ENCODE measurements at regions not wholly inside any gene's neighbourhood (a gene's known extent, or its start where the extent isn't known, plus 50 kb on each side); places are given as distances from the start of the nearest gene placed in this dataset.
"Not testable (repeated sequence)": the region's sequence is repeated elsewhere in the genome, so short reads cannot be mapped to it uniquely, and the experiment has no call there.

DNA sequence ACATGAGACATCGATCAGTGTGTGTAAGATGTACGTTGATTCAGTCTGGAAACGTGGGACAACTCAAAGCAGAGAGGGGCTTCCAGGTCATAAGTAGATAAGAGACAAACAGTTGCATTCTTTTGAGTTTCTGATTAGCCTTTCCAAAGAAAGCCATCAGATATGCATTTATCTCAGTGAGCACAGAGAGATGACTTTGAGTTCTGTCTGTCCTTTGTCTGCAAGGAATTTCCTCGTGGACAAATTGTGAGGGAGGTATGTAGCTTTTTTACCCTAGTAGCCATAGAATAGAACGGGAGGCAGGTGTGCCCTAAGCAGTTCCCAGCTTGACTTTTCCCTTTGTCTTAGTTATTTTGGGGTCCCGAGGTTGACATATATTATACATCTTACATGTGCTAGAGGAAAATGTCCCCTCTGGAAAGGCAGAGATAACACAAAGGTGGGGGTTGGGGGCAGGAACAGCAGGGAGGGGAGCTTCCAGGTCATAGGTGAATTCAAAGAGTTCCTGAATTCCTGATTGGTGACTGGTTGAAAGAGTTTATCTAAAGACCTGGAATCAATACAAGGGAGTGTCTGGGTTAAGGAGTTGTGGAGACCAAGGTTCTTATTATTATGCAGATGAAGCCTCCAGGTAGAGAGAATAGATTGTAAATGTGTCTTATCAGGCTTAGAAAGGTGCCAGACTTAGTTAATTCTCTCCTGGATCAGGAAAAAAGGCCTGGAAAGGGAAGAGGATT lies 237.0 kb downstream of the NFATC2 start:
- no peak for DNase-seq (ENCODE audit: low spot score)

DNA sequence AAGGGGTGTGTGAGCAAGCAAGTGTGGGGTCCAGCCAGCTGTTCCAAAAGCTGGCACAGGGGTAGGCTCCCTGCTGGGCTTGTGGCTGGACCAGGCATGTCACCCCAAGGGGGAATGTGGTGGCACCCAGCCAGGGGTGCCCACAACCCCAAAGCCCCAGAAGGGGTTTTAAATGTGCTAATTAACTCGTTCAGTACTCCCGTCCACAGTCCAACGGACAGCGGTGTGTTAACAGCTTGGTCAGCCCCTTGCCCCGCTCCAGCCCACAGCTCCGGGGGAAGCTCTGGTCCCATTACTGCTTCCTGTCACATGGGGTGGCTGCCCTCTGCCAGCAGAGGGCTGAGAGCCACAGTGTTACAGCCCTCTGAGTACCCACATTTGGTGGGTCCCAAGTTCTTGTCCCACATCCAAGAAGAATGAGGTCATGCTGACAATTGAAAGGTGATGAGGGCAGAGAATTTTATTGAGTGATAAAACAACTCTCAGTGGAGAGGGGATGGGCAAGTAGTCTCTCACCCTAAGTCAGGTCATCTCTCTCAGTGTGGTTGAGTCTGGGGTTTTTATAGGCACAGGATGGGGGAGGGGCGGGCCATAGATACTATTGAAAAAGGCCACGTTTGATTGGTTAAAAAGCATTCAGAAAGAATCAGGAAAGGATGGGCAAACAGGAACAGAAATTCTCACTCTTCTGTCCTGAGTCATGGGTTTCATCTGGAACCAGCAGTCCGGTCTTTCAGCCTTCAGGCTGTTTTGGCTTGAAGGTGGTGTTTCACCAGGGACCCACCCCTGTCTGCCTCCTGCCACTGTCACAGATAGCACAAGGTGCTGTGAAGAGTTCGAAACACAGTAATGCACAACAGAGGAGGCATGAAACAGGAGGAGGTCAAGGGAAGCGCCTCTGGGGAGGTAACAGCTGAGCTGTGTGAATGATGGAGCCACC lies 238.5 kb downstream of the NFATC2 start:
- no peak for DNase-seq (ENCODE audit: low spot score)

DNA sequence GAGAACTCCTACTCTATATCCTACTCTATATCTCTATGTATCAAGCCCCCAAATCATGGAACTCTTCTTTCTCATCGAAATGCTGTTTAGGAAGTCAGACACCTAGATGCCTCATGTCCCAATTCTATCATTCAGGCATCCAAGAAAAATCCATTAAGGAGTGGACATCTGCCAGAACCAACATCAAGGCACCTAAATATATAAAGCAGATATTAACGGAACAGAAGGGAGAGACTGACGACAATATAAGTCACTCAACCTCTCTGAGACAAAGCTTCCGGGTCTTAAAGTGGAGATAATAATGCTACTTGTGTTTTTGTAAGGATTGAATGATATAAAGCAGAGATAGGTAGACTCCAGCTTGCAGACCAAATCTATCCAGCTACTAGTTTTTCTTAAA lies 241.5 kb downstream of the NFATC2 start:
- DNase-seq (ENCODE audit: low spot score) = no peak

DNA sequence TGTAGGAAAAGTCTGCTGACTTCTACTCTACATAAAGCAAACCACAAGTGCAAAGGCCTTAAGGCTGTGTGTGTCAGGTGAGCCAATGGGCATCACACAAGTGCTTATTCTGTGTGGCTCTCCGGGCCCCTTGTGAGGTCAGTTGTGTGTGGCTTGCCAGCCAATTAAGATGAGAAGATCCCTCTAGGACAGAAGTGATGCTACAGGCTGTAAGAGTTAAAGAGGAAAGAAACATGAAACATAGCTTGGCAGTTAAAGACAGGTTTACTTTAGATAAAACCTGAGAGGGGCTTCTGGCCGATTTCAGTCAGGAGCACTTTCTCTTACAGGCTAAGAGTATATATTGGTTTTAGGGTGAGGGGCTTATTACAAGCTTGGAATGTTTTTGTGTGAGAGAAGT lies 242.4 kb downstream of the NFATC2 start:
- no peak for DNase-seq (ENCODE audit: low spot score)

DNA sequence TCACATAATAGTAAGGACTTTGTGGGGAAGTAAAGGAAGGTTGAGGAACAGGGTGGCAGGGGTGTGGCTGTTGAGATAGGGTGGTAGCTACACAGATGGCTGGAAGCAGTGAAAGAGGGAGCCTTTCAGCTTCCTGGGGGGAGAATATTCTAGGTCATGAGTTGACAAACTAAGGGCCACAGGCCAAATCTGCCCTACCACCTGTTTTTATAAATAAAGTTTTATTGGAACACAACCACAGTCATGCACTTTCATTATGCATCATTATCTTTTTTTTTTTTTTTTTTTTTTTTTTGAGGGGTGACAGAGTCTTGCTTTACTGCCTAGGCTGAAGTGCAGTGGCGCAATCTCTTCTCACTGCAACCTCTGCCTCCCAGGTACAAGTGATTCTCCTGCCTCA lies 243.1 kb downstream of the NFATC2 start:
- no peak for DNase-seq (ENCODE audit: low spot score)

DNA sequence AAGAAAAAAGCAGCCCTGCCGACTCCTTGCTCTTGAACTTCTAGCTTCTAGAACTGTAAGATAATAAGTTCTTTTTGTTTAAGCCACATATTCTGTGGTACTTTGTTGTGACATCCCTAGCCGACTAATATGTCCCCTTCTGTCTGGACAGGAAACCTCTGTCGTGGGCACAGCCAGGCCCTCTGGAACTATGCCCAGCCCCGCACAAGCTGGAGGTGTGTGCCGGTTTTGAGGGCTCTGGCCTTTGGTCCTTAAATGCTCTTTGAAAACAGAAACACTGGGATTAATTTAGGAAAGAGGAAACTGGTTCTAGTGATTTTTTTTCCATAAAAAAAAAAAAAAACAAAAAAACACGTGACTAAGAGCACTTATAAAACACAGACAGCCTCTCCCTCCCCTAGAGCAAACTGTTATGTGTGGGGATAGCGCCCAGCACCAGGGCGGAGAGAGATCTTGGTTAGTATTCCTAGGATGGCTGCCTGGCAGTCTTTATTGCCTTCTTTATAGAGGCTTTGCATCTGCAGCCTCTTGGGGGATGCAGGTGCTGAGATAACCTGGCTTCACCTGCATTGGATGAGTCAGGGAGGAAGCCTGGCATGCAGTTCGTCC lies 244.3 kb downstream of the NFATC2 start:
- DNase-seq (ENCODE audit: low spot score) = no peak

DNA sequence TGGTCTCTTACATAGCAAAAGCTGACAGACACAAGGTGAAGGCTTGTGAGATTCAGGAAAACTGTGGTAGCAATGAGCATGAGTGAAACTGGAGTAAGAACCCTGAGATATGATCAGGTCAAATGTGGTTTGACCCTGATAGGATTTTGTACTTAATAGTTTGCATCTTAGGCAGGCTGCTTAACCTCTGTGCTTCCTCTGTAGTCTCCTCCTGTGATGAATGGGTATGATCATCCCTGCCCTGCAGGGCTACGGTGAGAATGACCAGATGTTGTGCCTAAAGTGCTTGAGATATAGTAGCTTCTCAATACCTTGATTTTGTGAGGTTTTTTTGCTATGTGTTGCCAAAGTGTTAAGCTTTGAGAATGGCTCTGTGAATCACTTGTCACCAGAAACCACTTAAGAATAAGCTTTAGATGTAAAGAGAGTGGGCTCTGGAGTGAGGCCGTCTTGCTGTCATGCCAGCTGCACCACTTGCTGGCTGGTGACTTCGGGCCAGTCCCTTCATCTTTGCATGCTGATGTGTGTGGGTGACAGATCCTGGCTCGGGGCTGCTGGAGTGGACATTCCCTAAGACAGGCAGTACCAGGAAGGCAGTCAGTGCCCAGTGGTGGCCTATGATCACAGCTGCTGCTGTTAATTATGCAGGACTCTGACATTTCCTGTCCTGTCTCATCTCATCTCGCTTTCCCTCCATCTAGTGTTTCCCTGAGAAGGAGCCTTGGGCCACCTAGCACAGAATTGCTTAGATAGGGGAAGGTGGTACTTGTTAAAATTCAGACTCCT lies 254.7 kb downstream of the NFATC2 start:
- no peak for DNase-seq (ENCODE audit: low spot score)

DNA sequence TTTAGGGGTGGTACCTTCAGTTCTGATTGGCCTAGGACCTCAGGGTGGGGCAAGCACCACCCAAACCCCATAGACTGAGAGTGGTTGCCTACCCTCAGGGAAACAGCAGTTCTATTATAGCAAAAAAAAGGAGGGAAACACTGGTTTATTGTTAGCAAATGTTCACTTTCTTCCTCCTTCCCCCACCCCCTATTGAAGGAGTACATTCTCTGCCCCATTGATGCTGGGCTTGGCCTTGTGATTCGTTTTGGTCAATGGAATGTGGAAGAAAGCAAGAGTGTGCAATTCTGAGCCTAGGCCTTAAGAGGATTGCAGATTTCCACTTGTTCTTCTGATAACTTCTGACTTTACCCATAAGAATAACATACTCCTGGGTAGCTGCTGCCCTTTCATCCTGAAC lies 255.8 kb downstream of the NFATC2 start:
- DNase-seq (ENCODE audit: low spot score) = no peak

DNA sequence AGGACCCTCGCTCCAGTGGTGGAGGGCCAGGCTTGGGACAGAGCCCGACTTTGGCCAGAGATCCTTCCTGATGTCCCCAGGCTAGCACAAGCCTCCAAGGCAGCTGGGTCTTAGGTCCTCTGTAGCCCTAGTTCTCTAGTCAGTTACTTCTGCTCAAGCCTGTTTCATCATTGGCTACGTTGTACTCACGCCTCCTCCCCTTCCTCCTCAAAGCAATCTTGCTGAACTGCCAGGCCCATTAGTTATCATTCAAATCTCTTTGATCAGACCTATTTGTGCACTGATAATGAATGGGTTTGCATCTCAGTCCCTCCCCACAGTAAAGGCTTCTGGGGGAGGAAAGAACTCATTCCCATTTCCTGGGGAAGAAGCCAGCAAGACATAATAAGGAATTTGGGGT lies 256.8 kb downstream of the NFATC2 start:
- no peak for DNase-seq (ENCODE audit: low spot score)

DNA sequence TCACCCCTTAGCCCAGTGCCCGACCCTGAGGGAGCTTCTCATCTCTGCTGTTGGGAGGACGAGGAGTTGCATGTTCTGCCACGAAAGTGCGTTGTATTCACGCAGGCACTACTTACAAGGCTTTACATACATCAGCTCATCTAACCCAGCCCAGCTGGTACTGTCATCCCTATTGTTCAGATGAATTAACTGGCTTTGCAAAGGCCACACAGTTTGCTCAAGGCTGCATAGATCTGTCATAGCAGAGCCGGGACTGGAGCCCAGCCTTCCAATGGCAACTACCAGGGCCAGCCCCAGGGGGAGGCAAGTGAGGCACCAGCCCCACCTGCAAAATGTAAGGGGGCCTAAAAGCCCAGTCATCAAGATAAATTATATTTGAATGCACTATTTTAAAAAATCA lies 257.6 kb downstream of the NFATC2 start:
- DNase-seq (ENCODE audit: low spot score) = no peak

DNA sequence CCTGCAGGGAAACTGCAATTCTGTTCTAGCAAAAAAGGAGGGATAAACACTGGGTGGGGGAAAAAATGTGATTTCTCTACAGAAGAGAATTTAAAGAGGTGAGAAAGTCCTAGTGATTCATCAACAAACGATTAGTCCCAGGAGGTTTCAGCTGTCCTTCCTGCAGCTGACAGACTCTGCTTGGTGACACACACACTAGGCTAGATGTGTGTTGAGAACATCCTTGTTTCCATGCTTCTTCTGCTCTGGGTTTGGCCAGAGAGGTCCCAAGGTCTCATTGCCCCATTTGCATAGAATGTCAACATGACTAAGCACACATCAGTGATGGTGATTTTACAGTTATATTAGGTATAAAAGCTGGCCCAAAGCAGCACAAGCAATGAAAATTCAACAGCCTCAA lies 258.3 kb downstream of the NFATC2 start:
- no peak for DNase-seq (ENCODE audit: low spot score)

DNA sequence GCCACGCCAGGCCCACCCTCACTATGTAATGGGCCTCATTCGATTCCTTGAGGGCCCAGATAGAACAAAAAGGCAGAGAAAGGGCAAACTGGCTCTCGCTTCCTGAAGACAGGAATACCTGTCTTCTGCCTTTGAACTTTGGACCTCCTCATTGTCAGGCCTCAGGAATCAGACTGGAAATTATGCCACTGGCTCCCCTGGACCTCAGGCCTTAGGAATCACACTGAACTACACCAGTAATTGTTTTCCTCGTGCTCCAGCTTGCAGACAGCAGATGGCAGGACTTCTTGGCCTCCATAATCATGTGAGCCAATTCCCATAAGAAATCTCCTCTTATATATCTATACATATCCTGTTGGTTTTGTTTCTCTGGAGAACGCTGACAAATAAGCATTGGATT lies 258.6 kb upstream of the KCNG1 start:
- DNase-seq (ENCODE audit: low spot score) = no peak

DNA sequence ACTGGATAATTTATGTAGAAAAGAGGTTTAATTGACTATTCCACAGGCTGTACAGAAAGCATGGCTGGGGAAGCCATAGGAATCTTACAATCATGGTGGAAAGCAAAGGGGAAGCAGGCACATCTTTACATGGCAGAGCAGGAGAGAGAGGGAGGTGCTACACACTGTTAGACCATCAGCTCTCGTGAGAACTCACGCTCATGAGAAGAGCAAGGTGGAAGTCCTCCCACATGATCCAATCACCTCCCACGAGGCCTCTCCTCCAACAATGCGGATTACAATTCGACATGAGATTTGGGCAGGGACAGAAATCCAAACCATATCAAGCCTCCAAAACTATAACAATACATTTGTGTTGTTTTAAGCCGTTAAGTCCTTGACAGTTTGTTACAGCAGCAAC lies 257.1 kb upstream of the KCNG1 start:
- no peak for DNase-seq (ENCODE audit: low spot score)

DNA sequence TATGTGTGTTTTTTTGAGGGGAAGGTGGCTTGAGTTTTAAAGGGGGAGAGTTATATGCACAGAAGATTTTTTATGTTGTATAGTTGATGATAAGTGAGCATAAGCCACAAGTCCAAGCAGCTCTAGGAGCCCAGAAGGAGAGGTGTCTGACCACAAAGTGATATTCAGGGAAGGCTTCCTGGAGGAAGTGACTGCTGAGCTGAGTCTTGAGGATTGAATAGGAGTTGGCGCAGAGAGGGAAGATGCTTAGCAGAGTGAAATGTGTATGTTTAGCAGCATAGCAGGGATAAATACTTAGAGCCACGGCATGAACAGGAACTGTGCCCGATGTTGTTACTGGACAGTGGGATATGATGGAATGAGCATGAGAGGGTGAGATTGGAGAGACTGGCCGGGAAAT lies 255.1 kb upstream of the KCNG1 start:
- DNase-seq (ENCODE audit: low spot score) = no peak

DNA sequence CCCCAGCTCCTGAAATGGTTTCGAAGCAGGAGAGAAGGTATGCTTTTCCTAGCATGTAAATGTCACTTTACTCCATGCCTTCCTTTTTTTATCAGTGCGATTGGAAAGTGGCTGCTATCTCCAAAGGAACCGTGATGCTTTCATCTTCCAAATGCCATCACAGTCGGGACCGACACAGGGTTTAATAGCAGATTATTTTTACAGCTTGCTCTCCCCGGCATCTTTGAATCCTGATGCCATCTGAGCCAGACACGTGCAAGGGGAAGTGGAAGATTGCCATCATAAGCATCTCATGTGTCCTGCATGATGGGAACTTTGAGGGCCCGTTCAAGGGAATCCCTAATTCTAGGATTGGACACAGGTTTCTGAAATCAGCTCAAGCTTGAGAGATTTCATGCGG lies 253.4 kb upstream of the KCNG1 start:
- DNase-seq (ENCODE audit: low spot score) = no peak

DNA sequence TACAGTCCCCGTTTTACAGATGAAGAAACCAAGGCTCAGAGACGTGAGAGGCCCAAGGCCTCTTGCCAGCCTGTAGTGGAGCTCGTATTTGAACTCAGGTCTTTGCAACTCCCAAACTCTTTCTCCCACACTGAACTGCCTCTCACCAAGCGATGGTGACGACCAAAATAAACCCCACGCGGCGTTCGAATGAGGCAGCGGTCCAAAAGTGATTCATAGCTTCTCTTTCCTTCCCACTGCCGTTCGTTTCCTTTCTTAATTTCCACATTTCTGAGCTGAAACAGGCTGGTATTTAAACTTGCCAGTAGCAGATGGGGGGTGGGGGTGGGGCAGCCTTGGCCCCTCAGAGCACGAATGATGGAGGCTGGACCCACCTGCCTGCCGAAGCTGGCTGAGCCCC lies 252.9 kb upstream of the KCNG1 start:
- no peak for DNase-seq (ENCODE audit: low spot score)

DNA sequence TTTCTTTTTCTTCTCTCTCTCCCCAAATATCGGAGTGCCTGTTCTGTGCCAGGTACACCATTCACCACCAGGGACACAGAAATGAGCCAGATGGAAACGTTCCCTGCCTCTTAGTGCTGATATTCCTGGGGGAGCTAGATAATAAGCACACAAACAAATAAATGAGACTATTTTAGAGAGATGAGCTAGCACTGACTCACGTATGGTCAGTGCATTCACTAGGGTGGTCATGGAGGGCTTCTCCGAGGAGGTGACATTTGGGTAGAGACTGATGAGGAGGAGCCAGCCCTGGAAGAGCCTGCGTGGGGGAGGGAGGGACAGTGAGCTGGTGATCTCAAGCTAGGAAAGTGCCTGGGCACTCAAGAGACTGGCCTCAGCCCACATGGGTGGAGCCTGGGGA lies 252.3 kb upstream of the KCNG1 start:
- no peak for DNase-seq (ENCODE audit: low spot score)

DNA sequence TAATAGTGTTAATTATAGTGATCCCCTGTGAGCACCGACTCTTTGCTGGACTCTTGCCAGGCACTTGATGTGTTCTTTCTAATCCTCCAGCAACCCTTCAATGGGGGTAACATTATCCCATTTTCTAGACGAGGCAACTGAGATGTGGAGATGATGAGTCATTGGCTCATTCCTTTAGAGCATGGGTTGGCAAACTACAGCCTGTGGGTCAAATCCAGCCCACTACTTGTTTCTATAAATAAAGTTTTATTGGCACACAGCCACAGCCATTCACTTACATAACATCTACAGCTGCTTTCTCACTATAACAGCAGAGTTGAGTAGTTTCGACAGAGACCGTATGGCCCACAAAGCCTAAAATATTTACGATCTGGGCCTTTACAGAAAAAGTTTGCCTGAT lies 249.5 kb upstream of the KCNG1 start:
- no peak for DNase-seq (ENCODE audit: low spot score)

DNA sequence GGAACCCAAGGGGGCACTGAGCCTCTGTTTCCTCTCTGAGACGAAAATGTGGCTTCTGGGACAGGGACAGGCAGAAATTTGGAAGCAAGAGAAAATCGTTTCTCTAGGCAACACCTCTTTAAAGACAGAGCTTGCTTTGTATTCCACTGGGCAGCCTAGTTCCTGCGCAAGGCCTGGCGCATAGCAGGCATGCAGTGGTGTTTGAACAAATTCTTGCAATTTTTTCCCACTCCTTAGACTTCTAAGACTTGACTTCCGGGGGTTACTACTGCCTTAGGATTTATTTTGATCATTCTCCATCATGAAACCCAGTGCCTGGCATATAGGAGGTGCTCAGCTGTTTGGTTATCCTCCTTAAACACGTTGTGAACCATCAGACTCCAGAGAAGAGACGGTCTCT lies 249.0 kb upstream of the KCNG1 start:
- DNase-seq (ENCODE audit: low spot score) = no peak

DNA sequence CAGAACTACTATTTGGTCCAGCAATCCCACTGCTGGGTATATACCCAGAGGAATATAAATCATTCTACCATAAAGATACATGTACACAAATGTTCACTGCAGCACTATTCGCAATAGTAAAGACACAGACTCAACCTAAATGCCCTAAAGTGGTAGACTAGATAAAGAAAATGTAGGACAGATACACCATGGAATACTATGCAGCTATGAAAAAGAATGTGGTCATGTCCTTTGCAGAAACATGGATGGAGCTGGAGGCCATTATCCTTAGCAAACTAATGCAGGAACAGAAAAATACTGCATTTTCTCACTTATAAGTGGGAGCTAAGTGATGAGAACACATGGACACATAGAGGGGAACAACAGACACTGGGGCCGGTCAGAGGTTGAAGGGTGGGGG lies 248.4 kb upstream of the KCNG1 start:
- DNase-seq (ENCODE audit: low spot score) = not testable (repeated sequence)

DNA sequence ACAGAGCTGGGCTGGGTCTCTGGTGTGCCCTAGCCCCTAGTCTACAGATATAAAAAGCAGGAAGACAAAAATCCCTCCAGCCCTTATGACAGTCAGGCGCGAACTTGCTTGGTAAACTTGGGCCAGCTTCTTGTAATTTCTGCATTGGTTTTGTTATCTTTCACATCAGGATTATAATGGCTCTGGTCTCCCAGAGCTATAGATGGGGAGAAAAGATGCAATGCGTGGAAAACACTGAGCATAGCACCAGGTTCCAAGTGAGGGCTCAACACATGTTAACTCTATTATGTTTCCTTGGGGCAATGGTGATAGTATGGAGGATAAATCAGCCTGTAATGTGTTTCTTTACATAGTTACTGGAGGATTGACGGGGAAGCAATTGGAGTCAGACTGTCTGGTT lies 246.8 kb upstream of the KCNG1 start:
- no peak for DNase-seq (ENCODE audit: low spot score)

DNA sequence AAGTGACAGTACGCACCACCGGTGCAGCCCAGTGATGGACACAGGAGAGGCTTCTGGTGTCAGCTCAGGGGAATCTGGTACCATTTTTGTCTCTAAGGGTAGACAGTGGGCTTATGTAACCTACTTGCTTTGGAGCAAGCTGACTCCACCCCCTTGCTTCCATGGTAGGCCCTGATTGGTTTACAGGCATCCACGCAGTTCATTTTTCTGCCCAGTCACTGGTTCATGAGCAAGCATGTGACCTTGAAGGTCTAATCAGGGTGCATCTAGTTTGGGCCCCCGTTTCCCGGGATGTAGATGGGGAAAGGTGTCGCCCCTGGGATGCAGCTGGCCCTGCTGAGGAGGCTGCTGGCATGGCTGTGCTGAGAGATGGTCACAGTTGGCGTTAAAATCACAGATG lies 244.8 kb upstream of the KCNG1 start:
- no peak for DNase-seq (ENCODE audit: low spot score)

All from SW480 (cell line).